PFSK-1 (cell line): ENCODE measurements at regions not wholly inside any gene's neighbourhood (a gene's known extent, or its start where the extent isn't known, plus 50 kb on each side); places are given as distances from the start of the nearest gene placed in this dataset.

ENCODE experiments used
- POLR2AphosphoS5 ChIP-seq: IDR thresholded peaks from 2 replicates; pipeline ENCODE4 v1.6.1; 2012; ENCODE audit warnings: low read depth, mild to moderate bottlenecking, control low read depth, low read length, moderate library complexity
- SIN3A ChIP-seq: IDR thresholded peaks from 2 replicates; pipeline ENCODE4 v1.6.1; 2012; ENCODE audit warnings: mild to moderate bottlenecking, low read length, moderate library complexity, borderline replicate concordance; ENCODE audit not compliant: insufficient read depth

DNA sequence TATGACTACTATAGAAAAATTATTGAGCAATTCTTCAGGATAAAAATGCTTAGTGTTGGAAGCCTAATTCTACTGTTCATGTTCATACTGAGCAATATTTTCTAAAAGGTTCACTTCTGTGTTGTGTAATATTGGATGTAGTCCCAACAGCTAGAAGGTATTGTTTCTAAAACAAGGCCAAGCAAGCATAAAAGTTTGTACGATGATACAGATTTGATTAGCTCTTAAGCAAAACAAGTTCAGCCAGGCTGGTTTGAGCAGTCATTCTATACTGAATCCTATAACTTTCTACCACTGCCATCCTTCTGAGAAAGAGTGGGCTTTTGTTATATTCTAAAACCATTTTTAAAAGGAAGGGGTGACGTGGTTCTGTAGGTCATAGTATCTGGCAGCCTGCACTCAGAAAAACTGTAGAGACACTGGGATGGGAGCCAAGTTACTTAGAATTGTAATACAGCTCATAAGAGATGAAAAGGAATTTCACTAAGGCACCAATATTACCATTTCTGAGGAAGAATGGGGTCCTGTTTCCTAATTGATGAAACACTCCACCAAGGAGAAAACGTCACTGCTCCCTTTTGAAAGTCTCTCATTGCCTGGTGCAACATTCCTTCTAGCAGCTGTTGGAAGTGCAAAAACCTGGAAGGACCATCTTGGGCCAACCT, 275.0 kb upstream of the DACH1 start:
- TF ChIP-seq POLR2AphosphoS5 (no peak), SIN3A (no peak)
